GM12878 (cell line): ENCODE measurements at regions not wholly inside any gene's neighbourhood (a gene's known extent, or its start where the extent isn't known, plus 50 kb on each side); places are given as distances from the start of the nearest gene placed in this dataset.

Experiments
- ASH2L ChIP-seq: fragments of 300-600, 200-600 bp; sonication (generic); IDR thresholded peaks from 2 replicates; pipeline ENCODE4 v1.6.1; 2017; ENCODE audit warnings: low read depth, mild to moderate bottlenecking, borderline replicate concordance
- BRCA1 ChIP-seq: IDR thresholded peaks from 2 replicates; pipeline ENCODE4 v1.6.1; 2011; ENCODE audit warnings: low read depth, low read length, improper control_type of control experiment
- CBX3 ChIP-seq: fragments of 200-600 bp; sonication (generic); IDR thresholded peaks from 2 replicates; pipeline ENCODE4 v1.6.1; 2016; ENCODE audit warnings: low read depth, borderline replicate concordance
- HDAC6 ChIP-seq: fragments of 200-600 bp; sonication (generic); IDR thresholded peaks from one replicate; pipeline ENCODE4 v1.8.0; 2017; ENCODE audit warnings: antibody characterized with exemption; ENCODE audit not compliant: unreplicated experiment
- POLR2A ChIP-seq: IDR thresholded peaks from 2 replicates; pipeline ENCODE4 v1.6.1; 2011; ENCODE audit warnings: low read depth, mild to moderate bottlenecking, low read length
- SMAD1 ChIP-seq: fragments of 450-650 bp; IDR thresholded peaks from 2 replicates; pipeline ENCODE4 v1.6.1; 2018; ENCODE audit warnings: mild to moderate bottlenecking, low read depth; ENCODE audit not compliant: partially characterized antibody
- ZNF274 ChIP-seq: IDR thresholded peaks from one replicate; pipeline ENCODE4 v1.8.0; 2011; ENCODE audit not compliant: insufficient read length, insufficient read depth
- TF ChIP-seq, protein P1 (sequence below): IDR thresholded peaks from 2 replicates; pipeline ENCODE4 v1.6.1; 2012; ENCODE audit warnings: mild to moderate bottlenecking, low read depth, low read length
- TF ChIP-seq, protein P2 (sequence below), 3 experiments: IDR thresholded peaks in 2 of 3; conservative IDR thresholded peaks in 1 of 3; 2 replicates each; pipeline ENCODE4 v1.5.1; 2011; ENCODE audit warnings: low read depth in 3 of 3, low read length in 3 of 3, mild to moderate bottlenecking in 3 of 3, control low read depth in 2 of 3, moderate library complexity in 2 of 3, inconsistent platforms in 1 of 3, mixed read lengths in 1 of 3; ENCODE audit not compliant: control insufficient read depth in 2 of 3, insufficient read depth in 1 of 3; ENCODE audit errors: extremely low read depth in 1 of 3

DNA sequence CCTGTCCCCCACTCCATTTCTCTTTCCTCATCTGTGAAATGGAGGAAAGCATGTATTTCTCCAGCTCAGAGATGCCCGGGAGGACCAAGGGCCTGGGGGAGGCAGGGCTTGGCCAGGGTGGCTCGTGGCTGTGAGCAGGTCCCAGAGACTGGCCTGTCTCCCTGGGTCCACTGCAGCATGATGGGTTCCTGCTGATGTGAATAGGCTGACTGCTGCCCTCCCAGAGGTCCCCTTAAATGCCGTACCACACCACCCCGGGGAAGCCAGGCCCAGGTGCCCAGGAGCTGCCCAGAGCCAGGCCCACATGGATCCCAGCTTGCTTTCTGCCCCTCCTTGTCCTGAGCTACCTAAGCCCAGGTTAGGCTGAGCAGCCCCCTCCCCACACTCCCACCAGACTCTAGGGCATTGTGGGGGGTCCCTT, 158.2 kb upstream of the C14orf180 start:
- TF ChIP-seq ASH2L (no peak), POLR2A (no peak), BRCA1 (no peak), CBX3 (no peak), HDAC6 (no peak), SMAD1 (no peak), ZNF274 (no peak)
- TF ChIP-seq, protein P1, sequence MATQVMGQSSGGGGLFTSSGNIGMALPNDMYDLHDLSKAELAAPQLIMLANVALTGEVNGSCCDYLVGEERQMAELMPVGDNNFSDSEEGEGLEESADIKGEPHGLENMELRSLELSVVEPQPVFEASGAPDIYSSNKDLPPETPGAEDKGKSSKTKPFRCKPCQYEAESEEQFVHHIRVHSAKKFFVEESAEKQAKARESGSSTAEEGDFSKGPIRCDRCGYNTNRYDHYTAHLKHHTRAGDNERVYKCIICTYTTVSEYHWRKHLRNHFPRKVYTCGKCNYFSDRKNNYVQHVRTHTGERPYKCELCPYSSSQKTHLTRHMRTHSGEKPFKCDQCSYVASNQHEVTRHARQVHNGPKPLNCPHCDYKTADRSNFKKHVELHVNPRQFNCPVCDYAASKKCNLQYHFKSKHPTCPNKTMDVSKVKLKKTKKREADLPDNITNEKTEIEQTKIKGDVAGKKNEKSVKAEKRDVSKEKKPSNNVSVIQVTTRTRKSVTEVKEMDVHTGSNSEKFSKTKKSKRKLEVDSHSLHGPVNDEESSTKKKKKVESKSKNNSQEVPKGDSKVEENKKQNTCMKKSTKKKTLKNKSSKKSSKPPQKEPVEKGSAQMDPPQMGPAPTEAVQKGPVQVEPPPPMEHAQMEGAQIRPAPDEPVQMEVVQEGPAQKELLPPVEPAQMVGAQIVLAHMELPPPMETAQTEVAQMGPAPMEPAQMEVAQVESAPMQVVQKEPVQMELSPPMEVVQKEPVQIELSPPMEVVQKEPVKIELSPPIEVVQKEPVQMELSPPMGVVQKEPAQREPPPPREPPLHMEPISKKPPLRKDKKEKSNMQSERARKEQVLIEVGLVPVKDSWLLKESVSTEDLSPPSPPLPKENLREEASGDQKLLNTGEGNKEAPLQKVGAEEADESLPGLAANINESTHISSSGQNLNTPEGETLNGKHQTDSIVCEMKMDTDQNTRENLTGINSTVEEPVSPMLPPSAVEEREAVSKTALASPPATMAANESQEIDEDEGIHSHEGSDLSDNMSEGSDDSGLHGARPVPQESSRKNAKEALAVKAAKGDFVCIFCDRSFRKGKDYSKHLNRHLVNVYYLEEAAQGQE: no peak
- TF ChIP-seq, protein P2, sequence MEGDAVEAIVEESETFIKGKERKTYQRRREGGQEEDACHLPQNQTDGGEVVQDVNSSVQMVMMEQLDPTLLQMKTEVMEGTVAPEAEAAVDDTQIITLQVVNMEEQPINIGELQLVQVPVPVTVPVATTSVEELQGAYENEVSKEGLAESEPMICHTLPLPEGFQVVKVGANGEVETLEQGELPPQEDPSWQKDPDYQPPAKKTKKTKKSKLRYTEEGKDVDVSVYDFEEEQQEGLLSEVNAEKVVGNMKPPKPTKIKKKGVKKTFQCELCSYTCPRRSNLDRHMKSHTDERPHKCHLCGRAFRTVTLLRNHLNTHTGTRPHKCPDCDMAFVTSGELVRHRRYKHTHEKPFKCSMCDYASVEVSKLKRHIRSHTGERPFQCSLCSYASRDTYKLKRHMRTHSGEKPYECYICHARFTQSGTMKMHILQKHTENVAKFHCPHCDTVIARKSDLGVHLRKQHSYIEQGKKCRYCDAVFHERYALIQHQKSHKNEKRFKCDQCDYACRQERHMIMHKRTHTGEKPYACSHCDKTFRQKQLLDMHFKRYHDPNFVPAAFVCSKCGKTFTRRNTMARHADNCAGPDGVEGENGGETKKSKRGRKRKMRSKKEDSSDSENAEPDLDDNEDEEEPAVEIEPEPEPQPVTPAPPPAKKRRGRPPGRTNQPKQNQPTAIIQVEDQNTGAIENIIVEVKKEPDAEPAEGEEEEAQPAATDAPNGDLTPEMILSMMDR (IDR thresholded peaks at IDR 0.05 in 2 of 3, conservative IDR thresholded peaks at IDR 0.05 in 1 of 3; ENCODE audit: control insufficient read depth in 2 of 3, extremely low read depth in 1 of 3, insufficient read depth in 1 of 3, low read depth in 3 of 3, low read length in 3 of 3): no peak
